ENCODE measurements at regions not wholly inside any gene's neighbourhood (a gene's known extent, or its start where the extent isn't known, plus 50 kb on each side); places are given as distances from the start of the nearest gene placed in this dataset.
"Not testable (repeated sequence)": the region's sequence is repeated elsewhere in the genome, so short reads cannot be mapped to it uniquely, and the experiment has no call there.

- no peak for DNase-seq
These were observed 148.6 kb upstream of the ETV3 start for GRCh38 chr1:157286646-157287420.

GRCh38 chr1:157286096-157286495 is 147.9 kb upstream of the ETV3 start:
- no peak for DNase-seq

- DNase-seq: no peak
These were observed 146.3 kb upstream of the ETV3 start for GRCh38 chr1:157284451-157284850.

- no peak for DNase-seq
These were observed 141.6 kb upstream of the ETV3 start for GRCh38 chr1:157279802-157280140.

GRCh38 chr1:157279138-157279801 is 141.1 kb upstream of the ETV3 start:
- no peak for DNase-seq

- DNase-seq: no peak
These were observed 140.4 kb upstream of the ETV3 start for GRCh38 chr1:157278383-157279137.

GRCh38 chr1:157277913-157278312 is 139.7 kb upstream of the ETV3 start:
- no peak for DNase-seq

GRCh38 chr1:157277281-157277680 is 139.1 kb upstream of the ETV3 start:
- DNase-seq: no peak

- no peak for DNase-seq
These were observed 136.7 kb upstream of the ETV3 start for GRCh38 chr1:157274698-157275534.

GRCh38 chr1:157272729-157273524 is 134.7 kb upstream of the ETV3 start:
- DNase-seq: no peak

- no peak for DNase-seq
These were observed 134.1 kb upstream of the ETV3 start for GRCh38 chr1:157272264-157272663.

GRCh38 chr1:157270705-157271274 is 132.6 kb upstream of the ETV3 start:
- no peak for DNase-seq

GRCh38 chr1:157269656-157270375 is 131.6 kb upstream of the ETV3 start:
- DNase-seq: no peak

- DNase-seq: no peak
These were observed 124.7 kb upstream of the ETV3 start for GRCh38 chr1:157262891-157263290.

GRCh38 chr1:157262422-157262821 is 124.2 kb upstream of the ETV3 start:
- DNase-seq: no peak

- not testable (repeated sequence) for DNase-seq
These were observed 117.7 kb upstream of the ETV3 start for GRCh38 chr1:157255891-157256290.

- DNase-seq: not testable (repeated sequence)
These were observed 116.0 kb upstream of the ETV3 start for GRCh38 chr1:157254183-157254582.

GRCh38 chr1:157252473-157252872 is 114.3 kb upstream of the ETV3 start:
- no peak for DNase-seq

- no peak for DNase-seq
These were observed 111.5 kb upstream of the ETV3 start for GRCh38 chr1:157249739-157250138.

- no peak for DNase-seq
These were observed 111.1 kb upstream of the ETV3 start for GRCh38 chr1:157249326-157249725.

- DNase-seq: not testable (repeated sequence)
These were observed 109.5 kb upstream of the ETV3 start for GRCh38 chr1:157247764-157248049.
